Activated T-cell treated with anti-CD3 and anti-CD28 coated beads, Interleukin-2, amount 50 U/mL, for 24 hours (primary cell): ENCODE measurements at regions not wholly inside any gene's neighbourhood (a gene's known extent, or its start where the extent isn't known, plus 50 kb on each side); places are given as distances from the start of the nearest gene placed in this dataset.

ENCODE experiments used
- DNase-seq: peaks from one replicate; pipeline ENCODE4 v3.0.0-alpha.2; 2020
- H3K27ac Mint-ChIP-seq: 2 replicates; pipeline ENCODE4 v1.8.0; 2020; ENCODE audit warnings: mild to moderate bottlenecking, mixed read lengths
- H3K27me3 Mint-ChIP-seq: 2 replicates; pipeline ENCODE4 v1.8.0; 2020; ENCODE audit warnings: mixed read lengths
- H3K36me3 Mint-ChIP-seq: 2 replicates; pipeline ENCODE4 v1.8.0; 2020; ENCODE audit warnings: low read depth, mixed read lengths
- H3K4me1 Mint-ChIP-seq: 2 replicates; pipeline ENCODE4 v1.8.0; 2020; ENCODE audit warnings: low read depth, mixed read lengths
- H3K4me3 Mint-ChIP-seq: 2 replicates; pipeline ENCODE4 v1.8.0; 2020; ENCODE audit warnings: mild to moderate bottlenecking, moderate library complexity, mixed read lengths
- H3K9me3 Mint-ChIP-seq: 2 replicates; pipeline ENCODE4 v1.8.0; 2020; ENCODE audit warnings: mixed read lengths

- Mint-ChIP-seq H3K9me3 (no peaks in the 10 kb centered on the region), H3K4me1 (no peaks in the 10 kb centered on the region), H3K27me3 (peaks cover 12% of the 10 kb centered on the region), H3K27ac (no peak overlapping the region), H3K36me3 (no peaks in the 10 kb centered on the region), H3K4me3 (no peak overlapping the region)
- no peak for DNase-seq
Measured at GRCh38 chr13:73355134-73355533, 296.3 kb downstream of the KLF5 start.

GRCh38 chr13:73351730-73352129 is 292.9 kb downstream of the KLF5 start:
- Mint-ChIP-seq H3K4me3 (no peak overlapping the region), H3K27ac (no peak overlapping the region), H3K27me3 (peaks cover 20% of the 10 kb centered on the region), H3K36me3 (no peaks in the 10 kb centered on the region), H3K9me3 (no peaks in the 10 kb centered on the region), H3K4me1 (no peaks in the 10 kb centered on the region)
- DNase-seq = no peak

GRCh38 chr13:73341748-73342147 is 282.9 kb downstream of the KLF5 start:
- DNase-seq = no peak
- Mint-ChIP-seq H3K27me3 (peaks cover 7% of the 10 kb centered on the region), H3K4me3 (no peak overlapping the region), H3K27ac (no peak overlapping the region), H3K9me3 (no peaks in the 10 kb centered on the region), H3K4me1 (peaks cover 6% of the 10 kb centered on the region), H3K36me3 (no peaks in the 10 kb centered on the region)

- Mint-ChIP-seq H3K4me3 (no peak overlapping the region), H3K27me3 (peaks cover 2% of the 10 kb centered on the region), H3K27ac (no peak overlapping the region), H3K4me1 (peaks cover 12% of the 10 kb centered on the region), H3K9me3 (no peaks in the 10 kb centered on the region), H3K36me3 (no peaks in the 10 kb centered on the region)
- DNase-seq = no peak
Measured at GRCh38 chr13:73340069-73340468, 281.3 kb downstream of the KLF5 start.

GRCh38 chr13:73339086-73339485 is 280.3 kb downstream of the KLF5 start:
- Mint-ChIP-seq H3K27ac (no peak overlapping the region), H3K27me3 (peaks cover 2% of the 10 kb centered on the region), H3K36me3 (no peaks in the 10 kb centered on the region), H3K4me3 (no peak overlapping the region), H3K9me3 (no peaks in the 10 kb centered on the region), H3K4me1 (peaks cover 21% of the 10 kb centered on the region)
- no peak for DNase-seq

- Mint-ChIP-seq H3K27me3 (no peaks in the 10 kb centered on the region), H3K9me3 (no peaks in the 10 kb centered on the region), H3K36me3 (no peaks in the 10 kb centered on the region), H3K4me3 (no peak overlapping the region), H3K27ac (no peak overlapping the region), H3K4me1 (peaks cover 21% of the 10 kb centered on the region)
- DNase-seq = no peak
Measured at GRCh38 chr13:73338389-73338788, 279.6 kb downstream of the KLF5 start.

GRCh38 chr13:73337532-73337931 is 278.7 kb downstream of the KLF5 start:
- no peaks in the 10 kb centered on the region for H3K27me3 Mint-ChIP-seq
- no peak overlapping the region for H3K4me3 Mint-ChIP-seq
- DNase-seq = no peak
- no peaks in the 10 kb centered on the region for H3K36me3 Mint-ChIP-seq
- H3K27ac Mint-ChIP-seq = no peak overlapping the region
- peaks cover 21% of the 10 kb centered on the region for H3K4me1 Mint-ChIP-seq
- no peaks in the 10 kb centered on the region for H3K9me3 Mint-ChIP-seq

- H3K27ac Mint-ChIP-seq = no peak overlapping the region
- no peak overlapping the region for H3K4me3 Mint-ChIP-seq
- DNase-seq = no peak
- H3K9me3 Mint-ChIP-seq = peaks cover 3% of the 10 kb centered on the region
- peaks cover 17% of the 10 kb centered on the region for H3K4me1 Mint-ChIP-seq
- H3K36me3 Mint-ChIP-seq = no peaks in the 10 kb centered on the region
- H3K27me3 Mint-ChIP-seq = no peaks in the 10 kb centered on the region
Measured at GRCh38 chr13:73336773-73337172, 278.0 kb downstream of the KLF5 start.

- no peak for DNase-seq
- Mint-ChIP-seq H3K27me3 (no peaks in the 10 kb centered on the region), H3K4me1 (peaks cover 15% of the 10 kb centered on the region), H3K27ac (no peak overlapping the region), H3K4me3 (no peak overlapping the region), H3K36me3 (no peaks in the 10 kb centered on the region), H3K9me3 (peaks cover 3% of the 10 kb centered on the region)
Measured at GRCh38 chr13:73335944-73336343, 277.1 kb downstream of the KLF5 start.

- H3K27ac Mint-ChIP-seq = no peak overlapping the region
- no peak overlapping the region for H3K4me3 Mint-ChIP-seq
Measured at GRCh38 chr13:73335210-73335609, 276.4 kb downstream of the KLF5 start.

GRCh38 chr13:73334445-73334844 is 275.6 kb downstream of the KLF5 start:
- Mint-ChIP-seq H3K36me3 (no peaks in the 10 kb centered on the region), H3K27ac (no peak overlapping the region), H3K4me3 (no peak overlapping the region), H3K9me3 (peaks cover 3% of the 10 kb centered on the region), H3K4me1 (peaks cover 15% of the 10 kb centered on the region), H3K27me3 (peaks cover 5% of the 10 kb centered on the region)
- no peak for DNase-seq

More at GRCh38 chr13:73335210-73335609, 276.4 kb downstream of the KLF5 start:
- H3K9me3 Mint-ChIP-seq = peaks cover 3% of the 10 kb centered on the region
- no peaks in the 10 kb centered on the region for H3K36me3 Mint-ChIP-seq
- peaks cover 2% of the 10 kb centered on the region for H3K27me3 Mint-ChIP-seq
- H3K4me1 Mint-ChIP-seq = peaks cover 15% of the 10 kb centered on the region
- DNase-seq = no peak

GRCh38 chr13:73331556-73331955 is 272.8 kb downstream of the KLF5 start:
- Mint-ChIP-seq H3K27ac (no peak overlapping the region), H3K36me3 (no peaks in the 10 kb centered on the region), H3K27me3 (peaks cover 5% of the 10 kb centered on the region), H3K4me1 (peaks cover 15% of the 10 kb centered on the region), H3K4me3 (no peak overlapping the region), H3K9me3 (peaks cover 3% of the 10 kb centered on the region)
- no peak for DNase-seq

- Mint-ChIP-seq H3K36me3 (no peaks in the 10 kb centered on the region), H3K4me3 (no peak overlapping the region), H3K27ac (no peak overlapping the region), H3K4me1 (peaks cover 3% of the 10 kb centered on the region), H3K27me3 (peaks cover 5% of the 10 kb centered on the region), H3K9me3 (peaks cover 3% of the 10 kb centered on the region)
- DNase-seq = no peak
Measured at GRCh38 chr13:73329355-73329754, 270.6 kb downstream of the KLF5 start.

GRCh38 chr13:73327579-73327978 is 268.8 kb downstream of the KLF5 start:
- peaks cover 1% of the 10 kb centered on the region for H3K4me1 Mint-ChIP-seq
- peaks cover 9% of the 10 kb centered on the region for H3K27me3 Mint-ChIP-seq
- H3K9me3 Mint-ChIP-seq = peaks cover 3% of the 10 kb centered on the region
- no peak overlapping the region for H3K4me3 Mint-ChIP-seq
- no peak overlapping the region for H3K27ac Mint-ChIP-seq
- no peak for DNase-seq
- H3K36me3 Mint-ChIP-seq = no peaks in the 10 kb centered on the region

GRCh38 chr13:73325723-73326558 is 267.1 kb downstream of the KLF5 start:
- H3K4me1 Mint-ChIP-seq = peaks cover 4% of the 10 kb centered on the region
- no peaks in the 10 kb centered on the region for H3K36me3 Mint-ChIP-seq
- H3K27ac Mint-ChIP-seq = no peak overlapping the region
- no peak for DNase-seq
- H3K27me3 Mint-ChIP-seq = peaks cover 9% of the 10 kb centered on the region
- no peak overlapping the region for H3K4me3 Mint-ChIP-seq
- no peaks in the 10 kb centered on the region for H3K9me3 Mint-ChIP-seq
